Endothelial cell of umbilical vein (primary cell): ENCODE measurements at regions not wholly inside any gene's neighbourhood (a gene's known extent, or its start where the extent isn't known, plus 50 kb on each side); places are given as distances from the start of the nearest gene placed in this dataset.

Experiments used
- CTCF ChIP-seq, 2 donors: IDR thresholded peaks; 1 replicate in 1 of 2; 2 replicates in 1 of 2; pipeline ENCODE4 v1.5.1; 2011; ENCODE audit warnings: low read length in 2 of 2, mild to moderate bottlenecking in 2 of 2, moderate library complexity in 2 of 2, control low read depth in 1 of 2, inconsistent platforms in 1 of 2, low read depth in 1 of 2; ENCODE audit not compliant: insufficient read depth in 1 of 2; ENCODE audit errors: extremely low read depth in 1 of 2
- FOS ChIP-seq: IDR thresholded peaks from 2 replicates; pipeline ENCODE4 v1.6.1; 2011; ENCODE audit warnings: mild to moderate bottlenecking, low read length, moderate library complexity, borderline replicate concordance; ENCODE audit not compliant: insufficient read depth
- POLR2A ChIP-seq: IDR thresholded peaks from 2 replicates; pipeline ENCODE4 v1.6.1; 2012; ENCODE audit warnings: low read depth, mild to moderate bottlenecking, control low read depth, low read length
- POLR2AphosphoS5 ChIP-seq: IDR thresholded peaks from 2 replicates; pipeline ENCODE4 v1.6.1; 2012; ENCODE audit warnings: low read depth, mild to moderate bottlenecking, control low read depth, low read length, moderate library complexity; ENCODE audit not compliant: insufficient read depth

- TF ChIP-seq FOS (no peak), POLR2A (no peak), CTCF (IDR thresholded peaks at IDR 0.05; ENCODE audit: extremely low read depth in 1 of 2, insufficient read depth in 1 of 2, low read depth in 1 of 2, low read length in 2 of 2) (no peak), POLR2AphosphoS5 (no peak)
Measured at GRCh38 chr3:95438274-95438673, 1375.4 kb downstream of the NSUN3 start.
